HEK293 (cell line): ENCODE measurements at regions not wholly inside any gene's neighbourhood (a gene's known extent, or its start where the extent isn't known, plus 50 kb on each side); places are given as distances from the start of the nearest gene placed in this dataset.

Experiments used
- CTCF ChIA-PET: fragments of 350-600 bp; formaldehyde crosslinking; extraction: SDS; loops from one replicate; lab custom pipeline; 2021; ENCODE audit warnings: antibody characterized with exemption; lab: Yijun Ruan, JAX
- POLR2A ChIA-PET: fragments of 300-600 bp; formaldehyde crosslinking; extraction: SDS; loops from one replicate; lab custom pipeline; 2020; ENCODE audit warnings: antibody characterized with exemption, inconsistent platforms; lab: Yijun Ruan, JAX
- H3K27ac ChIP-seq: fragments of 200-500 bp; sonication (Bioruptor generic); 2 replicates; pipeline ENCODE4 v1.5.1; 2014; ENCODE audit warnings: low read depth, low read length, control low read depth, inconsistent platforms; ENCODE audit errors: extremely low read depth
- H3K36me3 ChIP-seq, 2 experiments: fragments of 200-500 bp in 1 of 2; sonication (Bioruptor generic) in 1 of 2; 1 replicate in 1 of 2; 2 replicates in 1 of 2; pipeline ENCODE4 v1.5.1; 2014 to 2017; ENCODE audit warnings: inconsistent platforms in 2 of 2, low read length in 2 of 2; ENCODE audit not compliant: control insufficient read depth in 2 of 2, insufficient read depth in 1 of 2
- H3K4me1 ChIP-seq: fragments of 200-500 bp; sonication (Bioruptor generic); 2 replicates; pipeline ENCODE4 v1.5.1; 2014; ENCODE audit warnings: mild to moderate bottlenecking, low read length, inconsistent platforms; ENCODE audit not compliant: control insufficient read depth, insufficient read depth
- H3K4me3 ChIP-seq: 2 replicates; pipeline ENCODE4 v1.5.1; 2011; ENCODE audit warnings: low read depth, mild to moderate bottlenecking, control low read depth, low read length, moderate library complexity
- H3K9me3 ChIP-seq: fragments of 200-500 bp; sonication (Bioruptor generic); 2 replicates; pipeline ENCODE4 v1.5.1; 2014; ENCODE audit warnings: low read depth, low read length, inconsistent platforms; ENCODE audit not compliant: control insufficient read depth, insufficient read depth
- BCL11A ChIP-seq: fragments of 450-650 bp; formaldehyde crosslinking; IDR thresholded peaks from 2 replicates; pipeline ENCODE4 v1.5.1; 2016; ENCODE audit warnings: low read depth, missing biosample characterization, missing genetic modification characterization
- FEZF1 ChIP-seq: fragments of 450-650 bp; formaldehyde crosslinking; IDR thresholded peaks from 2 replicates; pipeline ENCODE4 v1.5.1; 2016; ENCODE audit warnings: missing biosample characterization, missing genetic modification characterization
- GLI2 ChIP-seq: fragments of 450-650 bp; formaldehyde crosslinking; IDR thresholded peaks from 2 replicates; pipeline ENCODE4; 2017; ENCODE audit warnings: missing biosample characterization, missing genetic modification characterization, low read depth, borderline replicate concordance
- GLI4 ChIP-seq: fragments of 450-650 bp; formaldehyde crosslinking; IDR thresholded peaks from 2 replicates; pipeline ENCODE4 v1.5.1; 2016; ENCODE audit warnings: missing biosample characterization, missing genetic modification characterization
- IKZF3 ChIP-seq: fragments of 450-650 bp; IDR thresholded peaks from 2 replicates; pipeline ENCODE4 v1.5.0; 2018; ENCODE audit warnings: missing biosample characterization, mild to moderate bottlenecking, missing genetic modification characterization, moderate library complexity
- KLF8 ChIP-seq: fragments of 450-650 bp; formaldehyde crosslinking; IDR thresholded peaks from 2 replicates; pipeline ENCODE4 v1.5.1; 2016; ENCODE audit warnings: missing biosample characterization, missing genetic modification characterization
- TCF7L2 ChIP-seq: IDR thresholded peaks from 2 replicates; pipeline ENCODE4 v1.6.1; 2011; ENCODE audit warnings: low read depth, mild to moderate bottlenecking, inconsistent platforms, low read length, moderate library complexity, borderline replicate concordance
- TRIM28 ChIP-seq: IDR thresholded peaks from 2 replicates; pipeline ENCODE4 v1.6.1; 2011; ENCODE audit warnings: low read length, control low read depth, borderline replicate concordance
- ZFHX2 ChIP-seq: fragments of 450-650 bp; formaldehyde crosslinking; conservative IDR thresholded peaks from 2 replicates; pipeline ENCODE4 v1.5.1; 2016; ENCODE audit warnings: missing biosample characterization, missing genetic modification characterization
- ZNF121 ChIP-seq: fragments of 450-650 bp; formaldehyde crosslinking; IDR thresholded peaks from 2 replicates; pipeline ENCODE4 v1.5.1; 2016; ENCODE audit warnings: missing biosample characterization, missing genetic modification characterization
- ZNF174 ChIP-seq: fragments of 450-650 bp; formaldehyde crosslinking; IDR thresholded peaks from 2 replicates; pipeline ENCODE4 v1.5.0; 2017; ENCODE audit warnings: missing biosample characterization, mild to moderate bottlenecking, missing genetic modification characterization
- ZNF2 ChIP-seq: fragments of 450-650 bp; formaldehyde crosslinking; IDR thresholded peaks from 2 replicates; pipeline ENCODE4 v1.5.1; 2016; ENCODE audit warnings: missing biosample characterization, missing genetic modification characterization
- ZNF211 ChIP-seq: fragments of 450-650 bp; formaldehyde crosslinking; IDR thresholded peaks from 2 replicates; pipeline ENCODE4 v1.5.1; 2016; ENCODE audit warnings: low read depth, missing biosample characterization, missing genetic modification characterization
- ZNF341 ChIP-seq: fragments of 450-650 bp; formaldehyde crosslinking; IDR thresholded peaks from 2 replicates; pipeline ENCODE4; 2016; ENCODE audit warnings: low read depth, missing biosample characterization, missing genetic modification characterization
- ZNF391 ChIP-seq: fragments of 450-650 bp; formaldehyde crosslinking; IDR thresholded peaks from 2 replicates; pipeline ENCODE4 v1.5.1; 2016; ENCODE audit warnings: low read depth, missing biosample characterization, missing genetic modification characterization, borderline replicate concordance
- ZNF48 ChIP-seq: fragments of 450-650 bp; formaldehyde crosslinking; IDR thresholded peaks from 2 replicates; pipeline ENCODE4 v1.5.1; 2016; ENCODE audit warnings: missing biosample characterization, missing genetic modification characterization
- ZNF654 ChIP-seq: fragments of 450-650 bp; formaldehyde crosslinking; IDR thresholded peaks from 2 replicates; pipeline ENCODE4 v1.5.1; 2016; ENCODE audit warnings: low read depth, missing biosample characterization, missing genetic modification characterization
- ZNF677 ChIP-seq: fragments of 450-650 bp; IDR thresholded peaks from 2 replicates; pipeline ENCODE4 v1.5.0; 2018; ENCODE audit warnings: missing biosample characterization, mild to moderate bottlenecking, missing genetic modification characterization, moderate library complexity
- ZNF76 ChIP-seq: fragments of 450-650 bp; formaldehyde crosslinking; IDR thresholded peaks from 2 replicates; pipeline ENCODE4; 2016; ENCODE audit warnings: low read depth, missing biosample characterization, missing genetic modification characterization, borderline replicate concordance
- ZNF830 ChIP-seq: fragments of 450-650 bp; IDR thresholded peaks from 2 replicates; pipeline ENCODE4 v1.5.0; 2018; ENCODE audit warnings: missing biosample characterization, missing genetic modification characterization, low read depth, mild to moderate bottlenecking, moderate library complexity
- ZSCAN16 ChIP-seq: fragments of 450-650 bp; formaldehyde crosslinking; IDR thresholded peaks from 2 replicates; pipeline ENCODE4 v1.5.1; 2016; ENCODE audit warnings: missing biosample characterization, missing genetic modification characterization
- ZSCAN18 ChIP-seq: fragments of 450-650 bp; formaldehyde crosslinking; IDR thresholded peaks from 2 replicates; pipeline ENCODE4 v1.5.1; 2016; ENCODE audit warnings: missing biosample characterization, missing genetic modification characterization
- ZXDB ChIP-seq: fragments of 450-650 bp; formaldehyde crosslinking; IDR thresholded peaks from 2 replicates; pipeline ENCODE4 v1.5.1; 2016; ENCODE audit warnings: missing biosample characterization, missing genetic modification characterization

DNA sequence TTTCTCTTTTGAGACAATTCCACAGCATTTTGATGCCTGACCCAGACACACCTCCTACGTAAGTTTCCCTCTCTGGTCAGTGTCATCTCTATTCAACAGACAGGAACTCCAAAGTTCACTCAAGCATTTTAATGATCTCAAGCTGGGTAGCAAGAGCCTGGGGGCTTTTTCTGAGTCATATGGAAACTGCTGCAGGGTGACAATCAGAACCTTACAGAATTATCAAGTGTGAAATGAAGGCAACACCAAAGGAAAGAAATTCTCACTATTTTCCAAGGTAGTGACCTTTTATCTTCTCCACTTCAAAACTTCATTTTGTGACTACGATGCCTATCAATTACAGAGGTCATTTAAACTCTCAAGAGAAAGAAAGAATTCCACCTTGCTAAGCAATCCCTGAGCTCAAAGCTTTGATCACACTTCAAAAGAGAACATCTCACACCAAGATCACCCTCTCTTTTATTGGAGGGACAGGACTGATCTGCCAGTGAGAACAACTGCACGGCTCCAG, 229.0 kb upstream of the ZC3H12C start:
- no peaks in the 10 kb centered on the region for H3K4me1 ChIP-seq
- H3K27ac ChIP-seq: no peak overlapping the region
- POLR2A ChIA-PET: no interaction called here
- CTCF ChIA-PET: interaction anchor here (0.6 to 1.4 kb wide), 3 partner anchors 12 to 851 kb away, joined by 3 to 4 read pairs (median 4); no protein-coding TSS in a partner anchor
- TF ChIP-seq ZXDB (tag by site-specific recombination): no peak
- TF ChIP-seq KLF8 (tag by site-specific recombination): no peak
- no peak for TF ChIP-seq ZNF174 (tag by site-specific recombination)
- TF ChIP-seq GLI4 (tag by site-specific recombination): no peak
- no peak for TF ChIP-seq BCL11A
- H3K36me3 ChIP-seq: no peaks in the 10 kb centered on the region
- no peak overlapping the region for H3K4me3 ChIP-seq
- H3K9me3 ChIP-seq: no peaks in the 10 kb centered on the region

GRCh38 chr11:109864834-109865547, 228.2 kb upstream of the ZC3H12C start:
- Histone ChIP-seq H3K4me3 (no peak overlapping the region), H3K36me3 (no peaks in the 10 kb centered on the region), H3K4me1 (no peaks in the 10 kb centered on the region)
- CTCF ChIA-PET: no interaction called here
- POLR2A ChIA-PET: no interaction called here
- TF ChIP-seq ZSCAN16 (no peak), ZNF211 (tag by site-specific recombination) (no peak), IKZF3 (no peak), ZNF2 (tag by site-specific recombination) (no peak), FEZF1 (tag by site-specific recombination) (no peak), TRIM28 (no peak), ZNF830 (tag by site-specific recombination) (no peak), ZNF48 (no peak), ZNF121 (tag by site-specific recombination) (no peak), ZNF76 (tag by site-specific recombination) (no peak), ZSCAN18 (tag by site-specific recombination) (no peak), TCF7L2 (no peak), ZNF391 (tag by site-specific recombination) (no peak), GLI2 (tag by site-specific recombination) (no peak), ZFHX2 (tag by site-specific recombination) (no peak), ZNF677 (tag by site-specific recombination) (no peak)
- TF ChIP-seq, all 188 proteins: peak for 0
- Histone ChIP-seq H3K9me3 (no peaks in the 10 kb centered on the region), H3K27ac (no peak overlapping the region)

- Histone ChIP-seq H3K4me3 (no peak overlapping the region), H3K4me1 (no peaks in the 10 kb centered on the region), H3K36me3 (no peaks in the 10 kb centered on the region), H3K9me3 (no peaks in the 10 kb centered on the region), H3K27ac (no peak overlapping the region)
- TF ChIP-seq ZNF341 (tag by site-specific recombination): no peak
- peak; percentile 9; the same call in 1 of the 2 replicates for TF ChIP-seq ZNF654 (tag by site-specific recombination)
- ChIA-PET CTCF (no interaction called here), POLR2A (no interaction called here)
Measured at GRCh38 chr11:109865548-109866186, 227.5 kb upstream of the ZC3H12C start.
